ENCODE measurements at regions not wholly inside any gene's neighbourhood (a gene's known extent, or its start where the extent isn't known, plus 50 kb on each side); places are given as distances from the start of the nearest gene placed in this dataset.

- TF ChIP-seq USF1 (IDR thresholded peaks at IDR 0.05) (no peak), YY1 (IDR thresholded peaks at IDR 0.05; ENCODE audit: low read depth) (no peak), TCF12 (IDR thresholded peaks at IDR 0.05; ENCODE audit: low read depth) (no peak), FOXM1 (IDR thresholded peaks at IDR 0.05; ENCODE audit: borderline replicate concordance, low read depth) (no peak), TAF1 (IDR thresholded peaks at IDR 0.05; ENCODE audit: low read depth) (no peak), NFIC (IDR thresholded peaks at IDR 0.05) (no peak), EGR1 (IDR thresholded peaks at IDR 0.05) (no peak), EP300 (IDR thresholded peaks at IDR 0.05; ENCODE audit: borderline replicate concordance) (no peak)
These were observed 266.1 kb upstream of the C2CD4B start for GRCh38 chr15:62431008-62431797.

GRCh38 chr15:62431817-62432216 is 266.7 kb upstream of the C2CD4B start:
- TF ChIP-seq TCF12 (IDR thresholded peaks at IDR 0.05; ENCODE audit: low read depth), result no peak
- TF ChIP-seq USF1 (IDR thresholded peaks at IDR 0.05), result no peak
- no peak for TF ChIP-seq CEBPB (IDR thresholded peaks at IDR 0.05)
- no peak for TF ChIP-seq EP300 (IDR thresholded peaks at IDR 0.05; ENCODE audit: borderline replicate concordance)
- TF ChIP-seq EGR1 (IDR thresholded peaks at IDR 0.05), result no peak
- TF ChIP-seq YY1 (IDR thresholded peaks at IDR 0.05; ENCODE audit: low read depth), result no peak
- no peak for TF ChIP-seq RAD21 (IDR thresholded peaks at IDR 0.05; ENCODE audit: low read depth)
- no peak for TF ChIP-seq TAF1 (IDR thresholded peaks at IDR 0.05; ENCODE audit: low read depth)
- no peak for TF ChIP-seq ZBTB7A (IDR thresholded peaks at IDR 0.05; ENCODE audit: low read depth)
- no peak for TF ChIP-seq NFIC (IDR thresholded peaks at IDR 0.05)
- TF ChIP-seq TEAD4 (IDR thresholded peaks at IDR 0.05), result no peak
- no peak for TF ChIP-seq FOXM1 (IDR thresholded peaks at IDR 0.05; ENCODE audit: borderline replicate concordance, low read depth)
- TF ChIP-seq CREB1 (IDR thresholded peaks at IDR 0.05; ENCODE audit: low read depth), result no peak
- TF ChIP-seq REST (IDR thresholded peaks at IDR 0.05; ENCODE audit: low read depth), result no peak
- TF ChIP-seq MAX (IDR thresholded peaks at IDR 0.05), result no peak

- TF ChIP-seq CEBPB (IDR thresholded peaks at IDR 0.05) (no peak), USF1 (IDR thresholded peaks at IDR 0.05) (no peak), NFIC (IDR thresholded peaks at IDR 0.05) (no peak), ZBTB7A (IDR thresholded peaks at IDR 0.05; ENCODE audit: low read depth) (no peak), RAD21 (IDR thresholded peaks at IDR 0.05; ENCODE audit: low read depth) (no peak), YY1 (IDR thresholded peaks at IDR 0.05; ENCODE audit: low read depth) (no peak), CREB1 (IDR thresholded peaks at IDR 0.05; ENCODE audit: low read depth) (no peak), EP300 (IDR thresholded peaks at IDR 0.05; ENCODE audit: borderline replicate concordance) (no peak), TAF1 (IDR thresholded peaks at IDR 0.05; ENCODE audit: low read depth) (no peak), TEAD4 (IDR thresholded peaks at IDR 0.05) (no peak), EGR1 (IDR thresholded peaks at IDR 0.05) (no peak), FOXM1 (IDR thresholded peaks at IDR 0.05; ENCODE audit: borderline replicate concordance, low read depth) (no peak), REST (IDR thresholded peaks at IDR 0.05; ENCODE audit: low read depth) (no peak), TCF12 (IDR thresholded peaks at IDR 0.05; ENCODE audit: low read depth) (no peak), MAX (IDR thresholded peaks at IDR 0.05) (no peak)
These were observed 267.8 kb upstream of the C2CD4B start for GRCh38 chr15:62432702-62433398.

GRCh38 chr15:62436235-62436634 is 271.1 kb upstream of the C2CD4B start:
- TF ChIP-seq CREB1 (IDR thresholded peaks at IDR 0.05; ENCODE audit: low read depth) (no peak), TEAD4 (IDR thresholded peaks at IDR 0.05) (no peak), YY1 (IDR thresholded peaks at IDR 0.05; ENCODE audit: low read depth) (no peak), REST (IDR thresholded peaks at IDR 0.05; ENCODE audit: low read depth) (no peak), RAD21 (IDR thresholded peaks at IDR 0.05; ENCODE audit: low read depth) (no peak), TCF12 (IDR thresholded peaks at IDR 0.05; ENCODE audit: low read depth) (no peak), ZBTB7A (IDR thresholded peaks at IDR 0.05; ENCODE audit: low read depth) (no peak), USF1 (IDR thresholded peaks at IDR 0.05) (no peak), MAX (IDR thresholded peaks at IDR 0.05) (no peak), FOXM1 (IDR thresholded peaks at IDR 0.05; ENCODE audit: borderline replicate concordance, low read depth) (no peak), EP300 (IDR thresholded peaks at IDR 0.05; ENCODE audit: borderline replicate concordance) (no peak), EGR1 (IDR thresholded peaks at IDR 0.05) (no peak), CEBPB (IDR thresholded peaks at IDR 0.05) (no peak), TAF1 (IDR thresholded peaks at IDR 0.05; ENCODE audit: low read depth) (no peak), NFIC (IDR thresholded peaks at IDR 0.05) (no peak)
